ENCODE measurements at regions not wholly inside any gene's neighbourhood (a gene's known extent, or its start where the extent isn't known, plus 50 kb on each side); places are given as distances from the start of the nearest gene placed in this dataset.

- no peak for TF ChIP-seq TCF7 (CRISPR knock-in tag; IDR thresholded peaks at IDR 0.05; ENCODE audit: low read depth)
- TF ChIP-seq, protein P1, sequence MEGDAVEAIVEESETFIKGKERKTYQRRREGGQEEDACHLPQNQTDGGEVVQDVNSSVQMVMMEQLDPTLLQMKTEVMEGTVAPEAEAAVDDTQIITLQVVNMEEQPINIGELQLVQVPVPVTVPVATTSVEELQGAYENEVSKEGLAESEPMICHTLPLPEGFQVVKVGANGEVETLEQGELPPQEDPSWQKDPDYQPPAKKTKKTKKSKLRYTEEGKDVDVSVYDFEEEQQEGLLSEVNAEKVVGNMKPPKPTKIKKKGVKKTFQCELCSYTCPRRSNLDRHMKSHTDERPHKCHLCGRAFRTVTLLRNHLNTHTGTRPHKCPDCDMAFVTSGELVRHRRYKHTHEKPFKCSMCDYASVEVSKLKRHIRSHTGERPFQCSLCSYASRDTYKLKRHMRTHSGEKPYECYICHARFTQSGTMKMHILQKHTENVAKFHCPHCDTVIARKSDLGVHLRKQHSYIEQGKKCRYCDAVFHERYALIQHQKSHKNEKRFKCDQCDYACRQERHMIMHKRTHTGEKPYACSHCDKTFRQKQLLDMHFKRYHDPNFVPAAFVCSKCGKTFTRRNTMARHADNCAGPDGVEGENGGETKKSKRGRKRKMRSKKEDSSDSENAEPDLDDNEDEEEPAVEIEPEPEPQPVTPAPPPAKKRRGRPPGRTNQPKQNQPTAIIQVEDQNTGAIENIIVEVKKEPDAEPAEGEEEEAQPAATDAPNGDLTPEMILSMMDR (IDR thresholded peaks at IDR 0.05), result no peak
Observed at GRCh38 chr1:88191917-88192316, 492.2 kb upstream of the PKN2 start.
